ENCODE measurements at regions not wholly inside any gene's neighbourhood (a gene's known extent, or its start where the extent isn't known, plus 50 kb on each side); places are given as distances from the start of the nearest gene placed in this dataset.
"Not testable (repeated sequence)": the region's sequence is repeated elsewhere in the genome, so short reads cannot be mapped to it uniquely, and the experiment has no call there.

GRCh38 chr1:19021845-19022244 is 65.4 kb upstream of the IFFO2 start:
- no peak overlapping the region for H3K9ac ChIP-seq (ENCODE audit: low read length)
- DNase-seq (ENCODE audit: low read depth, low spot score) (no peak), ATAC-seq (no peak)
- H3K4me2 ChIP-seq (ENCODE audit: low read length): no peak overlapping the region
- intact Hi-C loops (cut with micrococcal nuclease): no loop called here
- CTCF ChIA-PET: interaction anchor here (1.4 kb wide), 1 partner anchor 10 kb away, joined by 3 read pairs; no protein-coding TSS in a partner anchor
- no peaks in the 10 kb centered on the region for H3K4me1 ChIP-seq (ENCODE audit: control insufficient read depth in 1 of 2, insufficient read depth in 2 of 2, low read length in 2 of 2)
- no peak overlapping the region for H3K27ac ChIP-seq (ENCODE audit: low read depth, low read length)
- peaks cover 0 to 5% of the 10 kb centered on the region in 2 experiments; a peak in 1 of 4 replicates for H3K9me3 ChIP-seq (ENCODE audit: control insufficient read depth in 1 of 2, insufficient read depth in 1 of 2, low read depth in 1 of 2, low read length in 2 of 2)
- no peaks in the 10 kb centered on the region for H3K27me3 ChIP-seq (ENCODE audit: insufficient read depth, low read length)
- POLR2A ChIA-PET: no interaction called here
- no peaks in the 10 kb centered on the region for H3K36me3 ChIP-seq (ENCODE audit: control insufficient read depth in 1 of 2, insufficient read depth in 2 of 2, low read length in 2 of 2)
- no peaks in the 10 kb centered on the region for H4K20me1 ChIP-seq (ENCODE audit: insufficient read depth)
- TF ChIP-seq RAD21 (IDR thresholded peaks at IDR 0.05; ENCODE audit: low read depth) (no peak), CEBPB (IDR thresholded peaks at IDR 0.05; ENCODE audit: low read depth) (no peak), ZNF274 (IDR thresholded peaks at IDR 0.05; ENCODE audit: low read depth, low read length) (no peak)
- H3K4me3 ChIP-seq (replicated peaks in 1 of 2; ENCODE audit: low read depth in 1 of 2, low read length in 2 of 2): no peak overlapping the region
- no peaks in the 10 kb centered on the region for H3K9me2 ChIP-seq (ENCODE audit: insufficient read depth)
- H2AFZ ChIP-seq (ENCODE audit: low read depth, low read length, poor library complexity, severe bottlenecking): no peak overlapping the region
- BruUV-seq (replicated peaks): no TSS peak
- RAD21 ChIA-PET (ENCODE audit: low non-redundant PET in 1 of 2, low total read pairs in 2 of 2, uncharacterized antibody in 2 of 2, unreplicated experiment in 2 of 2): no interaction called here
- H3K79me2 ChIP-seq (ENCODE audit: insufficient read depth, low read length): no peaks in the 10 kb centered on the region

- BruUV-seq (replicated peaks); CTCF ChIA-PET: not testable (repeated sequence)
Measured at GRCh38 chr1:19019288-19019687, 62.8 kb upstream of the IFFO2 start.

GRCh38 chr1:19015476-19015875 is 59.0 kb upstream of the IFFO2 start:
- Histone ChIP-seq H3K36me3 (ENCODE audit: control insufficient read depth in 1 of 2, insufficient read depth in 2 of 2, low read length in 2 of 2) (no peaks in the 10 kb centered on the region), H3K4me3 (replicated peaks in 1 of 2; ENCODE audit: low read depth in 1 of 2, low read length in 2 of 2) (no peak overlapping the region), H3K9me2 (ENCODE audit: insufficient read depth) (no peaks in the 10 kb centered on the region), H2AFZ (ENCODE audit: low read depth, low read length, poor library complexity, severe bottlenecking) (no peak overlapping the region), H3K9ac (ENCODE audit: low read length) (no peak overlapping the region), H3K4me1 (ENCODE audit: control insufficient read depth in 1 of 2, insufficient read depth in 2 of 2, low read length in 2 of 2) (peaks cover 17 to 44% of the 10 kb centered on the region in 2 experiments), H3K27me3 (ENCODE audit: insufficient read depth, low read length) (no peaks in the 10 kb centered on the region), H3K4me2 (ENCODE audit: low read length) (no peak overlapping the region), H3K27ac (ENCODE audit: low read depth, low read length) (no peak overlapping the region), H4K20me1 (ENCODE audit: insufficient read depth) (no peaks in the 10 kb centered on the region), H3K79me2 (ENCODE audit: insufficient read depth, low read length) (no peaks in the 10 kb centered on the region), H3K9me3 (ENCODE audit: control insufficient read depth in 1 of 2, insufficient read depth in 1 of 2, low read depth in 1 of 2, low read length in 2 of 2) (no peaks in the 10 kb centered on the region)
- ChIA-PET RAD21 (ENCODE audit: low non-redundant PET in 1 of 2, low total read pairs in 2 of 2, uncharacterized antibody in 2 of 2, unreplicated experiment in 2 of 2) (no interaction called here), POLR2A (interaction anchor here (0.6 kb wide), 1 partner anchor 89 kb away, joined by 4 read pairs; no protein-coding TSS in a partner anchor), CTCF (no interaction called here)
- no peak for ATAC-seq
- BruUV-seq (replicated peaks): no TSS peak
- intact Hi-C loops (cut with micrococcal nuclease): no loop called here
- no peak for DNase-seq (ENCODE audit: low read depth, low spot score)
- TF ChIP-seq POLR2AphosphoS5 (IDR thresholded peaks at IDR 0.05; ENCODE audit: low read depth, low read length) (no peak), REST (IDR thresholded peaks at IDR 0.05; ENCODE audit: low read depth) (no peak), ZNF274 (IDR thresholded peaks at IDR 0.05; ENCODE audit: low read depth, low read length) (no peak), CEBPB (IDR thresholded peaks at IDR 0.05; ENCODE audit: low read depth) (no peak), CTCF (IDR thresholded peaks at IDR 0.05 in 2 of 3, conservative IDR thresholded peaks at IDR 0.05 in 1 of 3; ENCODE audit: borderline replicate concordance in 1 of 3, insufficient read depth in 1 of 3, low read depth in 2 of 3, low read length in 2 of 3) (no peak), EGR1 (IDR thresholded peaks at IDR 0.05; ENCODE audit: low read depth) (no peak)

More at GRCh38 chr1:19019288-19019687, 62.8 kb upstream of the IFFO2 start:
- POLR2A ChIA-PET; H3K79me2 ChIP-seq (ENCODE audit: insufficient read depth, low read length); DNase-seq (ENCODE audit: low read depth, low spot score); H3K4me3 ChIP-seq (replicated peaks in 1 of 2; ENCODE audit: low read depth in 1 of 2, low read length in 2 of 2); H3K36me3 ChIP-seq (ENCODE audit: control insufficient read depth in 1 of 2, insufficient read depth in 2 of 2, low read length in 2 of 2); RAD21 ChIA-PET (ENCODE audit: low non-redundant PET in 1 of 2, low total read pairs in 2 of 2, uncharacterized antibody in 2 of 2, unreplicated experiment in 2 of 2); intact Hi-C loops (cut with micrococcal nuclease); H3K9ac ChIP-seq (ENCODE audit: low read length); H3K27me3 ChIP-seq (ENCODE audit: insufficient read depth, low read length); H3K4me2 ChIP-seq (ENCODE audit: low read length); H3K27ac ChIP-seq (ENCODE audit: low read depth, low read length); H3K4me1 ChIP-seq (ENCODE audit: control insufficient read depth in 1 of 2, insufficient read depth in 2 of 2, low read length in 2 of 2); H2AFZ ChIP-seq (ENCODE audit: low read depth, low read length, poor library complexity, severe bottlenecking); ATAC-seq; H4K20me1 ChIP-seq (ENCODE audit: insufficient read depth); H3K9me3 ChIP-seq (ENCODE audit: control insufficient read depth in 1 of 2, insufficient read depth in 1 of 2, low read depth in 1 of 2, low read length in 2 of 2); H3K9me2 ChIP-seq (ENCODE audit: insufficient read depth): not testable (repeated sequence)

Data from HCT116 (cell line).